Stimulated activated effector memory CD8-positive, alpha-beta T cell treated with anti-CD3 and anti-CD28 coated beads, Interleukin-12 subunit alpha, Interleukin-12 subunit beta, amount 100 ng/mL, for 72 hours (primary cell): ENCODE measurements at regions not wholly inside any gene's neighbourhood (a gene's known extent, or its start where the extent isn't known, plus 50 kb on each side); places are given as distances from the start of the nearest gene placed in this dataset.

Experiments used
- ATAC-seq: fragments of 150-1000 bp; cut with Tn5 transposase; 2 replicates; pipeline ENCODE4 v1.10.0; 2021
- DNase-seq, 2 donors: peaks; one replicate each; pipeline ENCODE4 v3.0.0; 2021 to 2022; ENCODE audit warnings: low spot score in 2 of 2
- H3K27ac Mint-ChIP-seq: one replicate; pipeline ENCODE4 v1.8.0; 2022; ENCODE audit warnings: mild to moderate bottlenecking, mixed read lengths
- H3K36me3 Mint-ChIP-seq: one replicate; pipeline ENCODE4 v1.8.0; 2022; ENCODE audit warnings: mild to moderate bottlenecking, mixed read lengths
- H3K4me1 Mint-ChIP-seq: one replicate; pipeline ENCODE4 v1.8.0; 2022; ENCODE audit warnings: mixed read lengths
- H3K4me3 Mint-ChIP-seq: one replicate; pipeline ENCODE4 v1.8.0; 2022; ENCODE audit warnings: mild to moderate bottlenecking, mixed read lengths
- H3K9me3 Mint-ChIP-seq: one replicate; pipeline ENCODE4 v1.8.0; 2022; ENCODE audit warnings: mixed read lengths

- Mint-ChIP-seq H3K27ac (no peak overlapping the region), H3K9me3 (peaks cover 13% of the 10 kb centered on the region), H3K36me3 (no peaks in the 10 kb centered on the region), H3K4me1 (no peaks in the 10 kb centered on the region), H3K4me3 (no peak overlapping the region)
- ATAC-seq = no peak
- DNase-seq = no peak
These were observed 1364.0 kb downstream of the PCDH9 start for GRCh38 chr13:65866138-65866537.

- ATAC-seq (no peak), DNase-seq (no peak)
- Mint-ChIP-seq H3K36me3 (no peaks in the 10 kb centered on the region), H3K4me3 (no peak overlapping the region), H3K4me1 (no peaks in the 10 kb centered on the region), H3K27ac (no peak overlapping the region), H3K9me3 (peaks cover 17% of the 10 kb centered on the region)
These were observed 1364.9 kb downstream of the PCDH9 start for GRCh38 chr13:65865206-65865605.

GRCh38 chr13:65864039-65864438, 1366.1 kb downstream of the PCDH9 start:
- no peak for DNase-seq
- H3K4me1 Mint-ChIP-seq = no peaks in the 10 kb centered on the region
- H3K36me3 Mint-ChIP-seq = no peaks in the 10 kb centered on the region
- peaks cover 17% of the 10 kb centered on the region for H3K9me3 Mint-ChIP-seq
- no peak overlapping the region for H3K4me3 Mint-ChIP-seq
- H3K27ac Mint-ChIP-seq = no peak overlapping the region
- no peak for ATAC-seq

GRCh38 chr13:65860306-65860705, 1369.8 kb downstream of the PCDH9 start:
- Mint-ChIP-seq H3K4me1 (no peaks in the 10 kb centered on the region), H3K9me3 (peaks cover 8% of the 10 kb centered on the region), H3K36me3 (no peaks in the 10 kb centered on the region), H3K4me3 (no peak overlapping the region), H3K27ac (no peak overlapping the region)
- DNase-seq (no peak), ATAC-seq (no peak)

GRCh38 chr13:65857942-65858565, 1372.1 kb downstream of the PCDH9 start:
- no peaks in the 10 kb centered on the region for H3K4me1 Mint-ChIP-seq
- ATAC-seq = no peak
- DNase-seq = no peak
- no peak overlapping the region for H3K27ac Mint-ChIP-seq
- H3K4me3 Mint-ChIP-seq = no peak overlapping the region
- no peaks in the 10 kb centered on the region for H3K36me3 Mint-ChIP-seq
- peaks cover 11% of the 10 kb centered on the region for H3K9me3 Mint-ChIP-seq

- DNase-seq = no peak
- Mint-ChIP-seq H3K4me3 (no peak overlapping the region), H3K27ac (no peak overlapping the region), H3K9me3 (peaks cover 11% of the 10 kb centered on the region), H3K36me3 (no peaks in the 10 kb centered on the region), H3K4me1 (no peaks in the 10 kb centered on the region)
- no peak for ATAC-seq
These were observed 1373.7 kb downstream of the PCDH9 start for GRCh38 chr13:65856431-65856830.

- no peak for ATAC-seq
- Mint-ChIP-seq H3K4me1 (no peaks in the 10 kb centered on the region), H3K36me3 (no peaks in the 10 kb centered on the region)
These were observed 1374.8 kb downstream of the PCDH9 start for GRCh38 chr13:65855242-65855805.

GRCh38 chr13:65854431-65854830, 1375.7 kb downstream of the PCDH9 start:
- Mint-ChIP-seq H3K4me3 (no peak overlapping the region), H3K36me3 (no peaks in the 10 kb centered on the region), H3K27ac (no peak overlapping the region), H3K9me3 (peaks cover 5% of the 10 kb centered on the region), H3K4me1 (no peaks in the 10 kb centered on the region)
- no peak for ATAC-seq
- DNase-seq = no peak

More at GRCh38 chr13:65855242-65855805, 1374.8 kb downstream of the PCDH9 start:
- H3K9me3 Mint-ChIP-seq = peaks cover 5% of the 10 kb centered on the region
- H3K27ac Mint-ChIP-seq = no peak overlapping the region
- no peak for DNase-seq
- no peak overlapping the region for H3K4me3 Mint-ChIP-seq

GRCh38 chr13:65844266-65844841, 1385.8 kb downstream of the PCDH9 start:
- Mint-ChIP-seq H3K27ac (no peak overlapping the region), H3K36me3 (no peaks in the 10 kb centered on the region), H3K9me3 (peaks cover 7% of the 10 kb centered on the region), H3K4me3 (no peak overlapping the region), H3K4me1 (no peaks in the 10 kb centered on the region)
- ATAC-seq (peak; percentile 52), DNase-seq (no peak)

- Mint-ChIP-seq H3K27ac (no peak overlapping the region), H3K9me3 (peaks cover 6% of the 10 kb centered on the region), H3K4me3 (no peak overlapping the region), H3K4me1 (no peaks in the 10 kb centered on the region), H3K36me3 (no peaks in the 10 kb centered on the region)
- ATAC-seq = no peak
- no peak for DNase-seq
These were observed 1386.8 kb downstream of the PCDH9 start for GRCh38 chr13:65843314-65843731.

GRCh38 chr13:65841156-65841555, 1389.0 kb downstream of the PCDH9 start:
- Mint-ChIP-seq H3K4me1 (no peaks in the 10 kb centered on the region), H3K4me3 (no peak overlapping the region), H3K27ac (no peak overlapping the region), H3K9me3 (peaks cover 5% of the 10 kb centered on the region), H3K36me3 (no peaks in the 10 kb centered on the region)
- ATAC-seq = no peak
- DNase-seq = no peak

- no peaks in the 10 kb centered on the region for H3K4me1 Mint-ChIP-seq
- no peak for DNase-seq
- H3K4me3 Mint-ChIP-seq = no peak overlapping the region
- no peak for ATAC-seq
- H3K36me3 Mint-ChIP-seq = no peaks in the 10 kb centered on the region
- no peak overlapping the region for H3K27ac Mint-ChIP-seq
- peaks cover 3% of the 10 kb centered on the region for H3K9me3 Mint-ChIP-seq
These were observed 1394.1 kb downstream of the PCDH9 start for GRCh38 chr13:65836066-65836465.

GRCh38 chr13:65834897-65835296, 1395.2 kb downstream of the PCDH9 start:
- Mint-ChIP-seq H3K4me3 (no peak overlapping the region), H3K4me1 (no peaks in the 10 kb centered on the region), H3K9me3 (peaks cover 7% of the 10 kb centered on the region), H3K27ac (no peak overlapping the region), H3K36me3 (no peaks in the 10 kb centered on the region)
- ATAC-seq = no peak
- DNase-seq = no peak

- DNase-seq (no peak), ATAC-seq (no peak)
- Mint-ChIP-seq H3K4me3 (no peak overlapping the region), H3K27ac (no peak overlapping the region), H3K4me1 (no peaks in the 10 kb centered on the region), H3K36me3 (no peaks in the 10 kb centered on the region), H3K9me3 (peaks cover 4% of the 10 kb centered on the region)
These were observed 1399.5 kb downstream of the PCDH9 start for GRCh38 chr13:65830411-65831205.

- Mint-ChIP-seq H3K27ac (no peak overlapping the region), H3K4me3 (no peak overlapping the region), H3K36me3 (no peaks in the 10 kb centered on the region), H3K9me3 (peaks cover 4% of the 10 kb centered on the region), H3K4me1 (no peaks in the 10 kb centered on the region)
- ATAC-seq (no peak), DNase-seq (no peak)
These were observed 1400.7 kb downstream of the PCDH9 start for GRCh38 chr13:65829241-65830008.
